ENCODE measurements at regions not wholly inside any gene's neighbourhood (a gene's known extent, or its start where the extent isn't known, plus 50 kb on each side); places are given as distances from the start of the nearest gene placed in this dataset.

DNA sequence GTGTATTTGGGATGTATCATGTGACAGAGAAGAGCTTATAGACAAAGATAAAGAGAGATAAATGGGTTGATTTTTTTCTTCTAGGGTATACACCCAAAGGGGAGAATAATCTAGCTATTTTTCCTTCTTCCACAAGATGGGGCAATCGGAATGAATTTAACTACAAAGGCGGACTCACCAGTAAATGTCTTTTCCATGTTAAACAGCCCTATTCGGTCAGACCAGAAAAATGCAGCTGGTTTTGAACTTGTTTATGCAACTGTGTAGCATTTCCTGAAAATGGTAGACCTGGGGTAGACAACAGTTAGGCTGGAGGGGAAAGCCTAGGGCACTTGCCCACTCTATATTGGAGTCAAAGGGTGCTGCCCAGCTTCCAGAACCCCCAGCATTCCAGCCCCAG is 477.1 kb downstream of the TOX3 start:
- TF ChIP-seq ZC3H10 (CRISPR knock-in tag; IDR thresholded peaks at IDR 0.05) (no peak), TOX (CRISPR knock-in tag; IDR thresholded peaks at IDR 0.05; ENCODE audit: borderline replicate concordance) (no peak), ISL1 (CRISPR knock-in tag; IDR thresholded peaks at IDR 0.05) (no peak), CSDC2 (CRISPR knock-in tag; IDR thresholded peaks at IDR 0.05) (no peak), ZFP30 (CRISPR knock-in tag; IDR thresholded peaks at IDR 0.05) (no peak), OSR1 (CRISPR knock-in tag; IDR thresholded peaks at IDR 0.05) (no peak), ZFP3 (CRISPR knock-in tag; IDR thresholded peaks at IDR 0.05) (no peak), SNAI2 (CRISPR knock-in tag; IDR thresholded peaks at IDR 0.05) (no peak), BACH2 (CRISPR knock-in tag; IDR thresholded peaks at IDR 0.05; ENCODE audit: borderline replicate concordance) (no peak), ESRRG (CRISPR knock-in tag; IDR thresholded peaks at IDR 0.05) (no peak), ARNTL (CRISPR knock-in tag; IDR thresholded peaks at IDR 0.05; ENCODE audit: borderline replicate concordance, low read depth) (no peak), GLIS3 (CRISPR knock-in tag; IDR thresholded peaks at IDR 0.05) (no peak), PPARA (CRISPR knock-in tag; IDR thresholded peaks at IDR 0.05; ENCODE audit: borderline replicate concordance) (no peak)
- TF ChIP-seq, protein P1, sequence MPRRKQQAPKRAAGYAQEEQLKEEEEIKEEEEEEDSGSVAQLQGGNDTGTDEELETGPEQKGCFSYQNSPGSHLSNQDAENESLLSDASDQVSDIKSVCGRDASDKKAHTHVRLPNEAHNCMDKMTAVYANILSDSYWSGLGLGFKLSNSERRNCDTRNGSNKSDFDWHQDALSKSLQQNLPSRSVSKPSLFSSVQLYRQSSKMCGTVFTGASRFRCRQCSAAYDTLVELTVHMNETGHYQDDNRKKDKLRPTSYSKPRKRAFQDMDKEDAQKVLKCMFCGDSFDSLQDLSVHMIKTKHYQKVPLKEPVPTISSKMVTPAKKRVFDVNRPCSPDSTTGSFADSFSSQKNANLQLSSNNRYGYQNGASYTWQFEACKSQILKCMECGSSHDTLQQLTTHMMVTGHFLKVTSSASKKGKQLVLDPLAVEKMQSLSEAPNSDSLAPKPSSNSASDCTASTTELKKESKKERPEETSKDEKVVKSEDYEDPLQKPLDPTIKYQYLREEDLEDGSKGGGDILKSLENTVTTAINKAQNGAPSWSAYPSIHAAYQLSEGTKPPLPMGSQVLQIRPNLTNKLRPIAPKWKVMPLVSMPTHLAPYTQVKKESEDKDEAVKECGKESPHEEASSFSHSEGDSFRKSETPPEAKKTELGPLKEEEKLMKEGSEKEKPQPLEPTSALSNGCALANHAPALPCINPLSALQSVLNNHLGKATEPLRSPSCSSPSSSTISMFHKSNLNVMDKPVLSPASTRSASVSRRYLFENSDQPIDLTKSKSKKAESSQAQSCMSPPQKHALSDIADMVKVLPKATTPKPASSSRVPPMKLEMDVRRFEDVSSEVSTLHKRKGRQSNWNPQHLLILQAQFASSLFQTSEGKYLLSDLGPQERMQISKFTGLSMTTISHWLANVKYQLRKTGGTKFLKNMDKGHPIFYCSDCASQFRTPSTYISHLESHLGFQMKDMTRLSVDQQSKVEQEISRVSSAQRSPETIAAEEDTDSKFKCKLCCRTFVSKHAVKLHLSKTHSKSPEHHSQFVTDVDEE (CRISPR knock-in tag; IDR thresholded peaks at IDR 0.05) = no peak
- TF ChIP-seq, protein P2, sequence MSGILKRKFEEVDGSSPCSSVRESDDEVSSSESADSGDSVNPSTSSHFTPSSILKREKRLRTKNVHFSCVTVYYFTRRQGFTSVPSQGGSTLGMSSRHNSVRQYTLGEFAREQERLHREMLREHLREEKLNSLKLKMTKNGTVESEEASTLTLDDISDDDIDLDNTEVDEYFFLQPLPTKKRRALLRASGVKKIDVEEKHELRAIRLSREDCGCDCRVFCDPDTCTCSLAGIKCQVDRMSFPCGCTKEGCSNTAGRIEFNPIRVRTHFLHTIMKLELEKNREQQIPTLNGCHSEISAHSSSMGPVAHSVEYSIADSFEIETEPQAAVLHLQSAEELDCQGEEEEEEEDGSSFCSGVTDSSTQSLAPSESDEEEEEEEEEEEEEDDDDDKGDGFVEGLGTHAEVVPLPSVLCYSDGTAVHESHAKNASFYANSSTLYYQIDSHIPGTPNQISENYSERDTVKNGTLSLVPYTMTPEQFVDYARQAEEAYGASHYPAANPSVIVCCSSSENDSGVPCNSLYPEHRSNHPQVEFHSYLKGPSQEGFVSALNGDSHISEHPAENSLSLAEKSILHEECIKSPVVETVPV (CRISPR knock-in tag; IDR thresholded peaks at IDR 0.05) = no peak
- TF ChIP-seq, protein P3, sequence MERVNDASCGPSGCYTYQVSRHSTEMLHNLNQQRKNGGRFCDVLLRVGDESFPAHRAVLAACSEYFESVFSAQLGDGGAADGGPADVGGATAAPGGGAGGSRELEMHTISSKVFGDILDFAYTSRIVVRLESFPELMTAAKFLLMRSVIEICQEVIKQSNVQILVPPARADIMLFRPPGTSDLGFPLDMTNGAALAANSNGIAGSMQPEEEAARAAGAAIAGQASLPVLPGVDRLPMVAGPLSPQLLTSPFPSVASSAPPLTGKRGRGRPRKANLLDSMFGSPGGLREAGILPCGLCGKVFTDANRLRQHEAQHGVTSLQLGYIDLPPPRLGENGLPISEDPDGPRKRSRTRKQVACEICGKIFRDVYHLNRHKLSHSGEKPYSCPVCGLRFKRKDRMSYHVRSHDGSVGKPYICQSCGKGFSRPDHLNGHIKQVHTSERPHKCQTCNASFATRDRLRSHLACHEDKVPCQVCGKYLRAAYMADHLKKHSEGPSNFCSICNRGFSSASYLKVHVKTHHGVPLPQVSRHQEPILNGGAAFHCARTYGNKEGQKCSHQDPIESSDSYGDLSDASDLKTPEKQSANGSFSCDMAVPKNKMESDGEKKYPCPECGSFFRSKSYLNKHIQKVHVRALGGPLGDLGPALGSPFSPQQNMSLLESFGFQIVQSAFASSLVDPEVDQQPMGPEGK (CRISPR knock-in tag; IDR thresholded peaks at IDR 0.05; ENCODE audit: borderline replicate concordance) = no peak
- no peak for ATAC-seq

DNA sequence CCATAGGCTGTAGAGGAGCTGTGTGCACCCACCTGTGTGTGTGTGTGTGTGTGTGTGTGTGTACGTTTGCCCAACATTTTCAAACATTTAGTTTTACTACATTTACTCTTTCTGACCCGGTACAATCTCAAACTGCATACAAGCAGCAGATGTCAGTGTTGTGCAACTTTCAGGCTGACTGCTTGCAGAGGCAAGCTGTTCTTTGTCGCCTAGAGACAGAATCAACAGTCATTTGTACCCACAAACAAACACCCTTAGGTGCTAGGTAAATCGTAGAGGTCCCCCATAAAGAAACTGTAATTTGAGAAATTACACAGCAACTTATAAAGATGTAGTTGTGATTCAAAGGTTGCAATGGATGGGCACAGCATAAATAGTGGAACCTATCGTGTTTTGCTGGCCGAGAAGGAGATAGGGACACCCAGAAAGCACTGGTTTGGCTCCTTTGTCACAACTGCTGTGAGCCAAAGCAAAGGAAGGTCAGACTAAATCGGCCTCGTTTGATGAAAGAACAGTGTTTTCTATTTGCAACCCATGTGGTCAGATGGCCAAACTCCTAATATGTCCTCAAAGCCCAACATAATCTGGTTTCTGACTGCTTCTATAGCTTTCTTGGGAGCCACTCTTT is 478.4 kb downstream of the TOX3 start:
- ATAC-seq = no peak
- TF ChIP-seq RARB (CRISPR knock-in tag; IDR thresholded peaks at IDR 0.05) (no peak), ARNTL (CRISPR knock-in tag; IDR thresholded peaks at IDR 0.05; ENCODE audit: borderline replicate concordance, low read depth) (no peak), ISL1 (CRISPR knock-in tag; IDR thresholded peaks at IDR 0.05) (no peak), SNAI2 (CRISPR knock-in tag; IDR thresholded peaks at IDR 0.05) (no peak), ZNF8 (CRISPR knock-in tag; IDR thresholded peaks at IDR 0.05) (no peak), ZFP3 (CRISPR knock-in tag; IDR thresholded peaks at IDR 0.05) (no peak), CSDC2 (CRISPR knock-in tag; IDR thresholded peaks at IDR 0.05) (no peak), TOX (CRISPR knock-in tag; IDR thresholded peaks at IDR 0.05; ENCODE audit: borderline replicate concordance) (no peak), PPARA (CRISPR knock-in tag; IDR thresholded peaks at IDR 0.05; ENCODE audit: borderline replicate concordance) (no peak), ESRRG (CRISPR knock-in tag; IDR thresholded peaks at IDR 0.05) (no peak)
- TF ChIP-seq, protein P3 (CRISPR knock-in tag; IDR thresholded peaks at IDR 0.05; ENCODE audit: borderline replicate concordance) = no peak

DNA sequence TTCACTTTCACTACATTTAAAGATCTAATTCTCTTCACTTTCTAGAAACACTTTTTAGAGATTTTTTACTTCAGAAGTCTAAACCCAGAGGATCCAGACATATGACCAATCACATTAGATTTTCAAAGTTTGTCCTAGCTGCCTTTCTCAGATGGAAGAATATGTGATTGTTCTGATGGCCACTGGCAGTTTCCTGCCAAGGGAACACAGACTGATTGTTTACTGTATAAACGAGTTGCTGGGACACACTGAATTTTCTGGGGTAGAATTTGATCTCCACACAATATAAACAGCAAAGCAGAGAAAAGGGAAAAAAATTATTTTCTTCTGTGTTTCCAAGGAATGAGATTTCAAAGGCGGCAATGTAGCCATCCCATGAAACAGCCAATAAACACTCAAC is 480.0 kb downstream of the TOX3 start:
- no peak for ATAC-seq
- TF ChIP-seq ZNF70 (CRISPR knock-in tag; IDR thresholded peaks at IDR 0.05) (no peak), BACH2 (CRISPR knock-in tag; IDR thresholded peaks at IDR 0.05; ENCODE audit: borderline replicate concordance) (no peak), ZNF8 (CRISPR knock-in tag; IDR thresholded peaks at IDR 0.05) (no peak), ZFP3 (CRISPR knock-in tag; IDR thresholded peaks at IDR 0.05) (no peak), RARB (CRISPR knock-in tag; IDR thresholded peaks at IDR 0.05) (no peak), ZC3H10 (CRISPR knock-in tag; IDR thresholded peaks at IDR 0.05) (no peak), GLIS3 (CRISPR knock-in tag; IDR thresholded peaks at IDR 0.05) (no peak), PPARA (CRISPR knock-in tag; IDR thresholded peaks at IDR 0.05; ENCODE audit: borderline replicate concordance) (no peak), OSR1 (CRISPR knock-in tag; IDR thresholded peaks at IDR 0.05) (no peak)
- TF ChIP-seq, protein P1 (CRISPR knock-in tag; IDR thresholded peaks at IDR 0.05) = no peak
- TF ChIP-seq, protein P4, sequence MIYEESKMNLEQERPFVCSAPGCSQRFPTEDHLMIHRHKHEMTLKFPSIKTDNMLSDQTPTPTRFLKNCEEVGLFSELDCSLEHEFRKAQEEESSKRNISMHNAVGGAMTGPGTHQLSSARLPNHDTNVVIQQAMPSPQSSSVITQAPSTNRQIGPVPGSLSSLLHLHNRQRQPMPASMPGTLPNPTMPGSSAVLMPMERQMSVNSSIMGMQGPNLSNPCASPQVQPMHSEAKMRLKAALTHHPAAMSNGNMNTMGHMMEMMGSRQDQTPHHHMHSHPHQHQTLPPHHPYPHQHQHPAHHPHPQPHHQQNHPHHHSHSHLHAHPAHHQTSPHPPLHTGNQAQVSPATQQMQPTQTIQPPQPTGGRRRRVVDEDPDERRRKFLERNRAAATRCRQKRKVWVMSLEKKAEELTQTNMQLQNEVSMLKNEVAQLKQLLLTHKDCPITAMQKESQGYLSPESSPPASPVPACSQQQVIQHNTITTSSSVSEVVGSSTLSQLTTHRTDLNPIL (CRISPR knock-in tag; IDR thresholded peaks at IDR 0.05; ENCODE audit: low read depth) = no peak
- TF ChIP-seq, protein P5, sequence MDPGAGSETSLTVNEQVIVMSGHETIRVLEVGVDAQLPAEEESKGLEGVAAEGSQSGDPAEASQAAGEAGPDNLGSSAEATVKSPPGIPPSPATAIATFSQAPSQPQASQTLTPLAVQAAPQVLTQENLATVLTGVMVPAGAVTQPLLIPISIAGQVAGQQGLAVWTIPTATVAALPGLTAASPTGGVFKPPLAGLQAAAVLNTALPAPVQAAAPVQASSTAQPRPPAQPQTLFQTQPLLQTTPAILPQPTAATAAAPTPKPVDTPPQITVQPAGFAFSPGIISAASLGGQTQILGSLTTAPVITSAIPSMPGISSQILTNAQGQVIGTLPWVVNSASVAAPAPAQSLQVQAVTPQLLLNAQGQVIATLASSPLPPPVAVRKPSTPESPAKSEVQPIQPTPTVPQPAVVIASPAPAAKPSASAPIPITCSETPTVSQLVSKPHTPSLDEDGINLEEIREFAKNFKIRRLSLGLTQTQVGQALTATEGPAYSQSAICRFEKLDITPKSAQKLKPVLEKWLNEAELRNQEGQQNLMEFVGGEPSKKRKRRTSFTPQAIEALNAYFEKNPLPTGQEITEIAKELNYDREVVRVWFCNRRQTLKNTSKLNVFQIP (CRISPR knock-in tag; IDR thresholded peaks at IDR 0.05; ENCODE audit: borderline replicate concordance, low read depth) = no peak
